ENCODE measurements at regions not wholly inside any gene's neighbourhood (a gene's known extent, or its start where the extent isn't known, plus 50 kb on each side); places are given as distances from the start of the nearest gene placed in this dataset.

DNA sequence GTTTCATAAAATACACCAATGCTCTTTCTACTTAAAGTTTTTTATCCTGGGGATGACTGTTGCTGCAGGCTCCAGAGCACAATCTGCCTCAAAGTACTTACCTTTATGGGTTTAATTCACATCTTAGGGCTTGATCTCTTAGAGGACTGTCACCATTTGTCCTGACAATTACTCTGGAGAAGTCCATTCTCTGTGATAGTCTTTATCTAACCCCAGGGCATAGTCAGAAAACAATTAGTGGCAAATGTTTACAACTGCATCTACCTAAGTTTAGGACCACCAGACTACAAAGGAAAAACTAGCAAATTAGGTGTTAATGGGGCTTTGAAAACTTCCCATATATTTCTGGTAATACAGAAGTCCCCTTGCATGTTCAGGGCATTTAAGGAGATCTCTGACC, 973.5 kb downstream of the JRKL start:
- Mint-ChIP-seq H3K27me3 (no peaks in the 10 kb centered on the region), H3K27ac (no peak overlapping the region), H3K4me3 (no peak overlapping the region), H3K36me3 (ENCODE audit: low read depth) (no peaks in the 10 kb centered on the region), H3K9me3 (peaks cover 8% of the 10 kb centered on the region), H3K4me1 (ENCODE audit: low read depth) (no peaks in the 10 kb centered on the region)

DNA sequence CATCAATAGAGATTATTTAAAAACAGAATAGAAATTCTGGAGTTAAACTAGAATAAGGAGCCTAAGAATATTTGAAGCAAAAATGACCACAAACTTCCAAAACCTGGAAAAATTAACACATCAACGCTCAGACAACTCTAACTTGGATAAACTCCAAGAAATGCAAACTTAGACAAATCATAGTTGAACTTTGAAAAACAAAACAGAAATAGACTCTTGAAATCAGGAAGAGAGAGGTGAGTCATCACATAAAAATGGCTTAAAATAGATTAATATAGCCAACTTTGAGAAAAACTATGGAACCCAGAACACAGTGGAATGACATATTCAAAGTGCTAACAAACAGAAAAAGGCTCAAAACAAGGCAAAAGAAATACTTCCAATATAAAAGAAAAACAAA, 974.2 kb downstream of the JRKL start:
- Mint-ChIP-seq H3K4me1 (ENCODE audit: low read depth) (no peaks in the 10 kb centered on the region), H3K4me3 (no peak overlapping the region), H3K36me3 (ENCODE audit: low read depth) (no peaks in the 10 kb centered on the region), H3K9me3 (peaks cover 15% of the 10 kb centered on the region), H3K27me3 (no peaks in the 10 kb centered on the region), H3K27ac (no peak overlapping the region)

DNA sequence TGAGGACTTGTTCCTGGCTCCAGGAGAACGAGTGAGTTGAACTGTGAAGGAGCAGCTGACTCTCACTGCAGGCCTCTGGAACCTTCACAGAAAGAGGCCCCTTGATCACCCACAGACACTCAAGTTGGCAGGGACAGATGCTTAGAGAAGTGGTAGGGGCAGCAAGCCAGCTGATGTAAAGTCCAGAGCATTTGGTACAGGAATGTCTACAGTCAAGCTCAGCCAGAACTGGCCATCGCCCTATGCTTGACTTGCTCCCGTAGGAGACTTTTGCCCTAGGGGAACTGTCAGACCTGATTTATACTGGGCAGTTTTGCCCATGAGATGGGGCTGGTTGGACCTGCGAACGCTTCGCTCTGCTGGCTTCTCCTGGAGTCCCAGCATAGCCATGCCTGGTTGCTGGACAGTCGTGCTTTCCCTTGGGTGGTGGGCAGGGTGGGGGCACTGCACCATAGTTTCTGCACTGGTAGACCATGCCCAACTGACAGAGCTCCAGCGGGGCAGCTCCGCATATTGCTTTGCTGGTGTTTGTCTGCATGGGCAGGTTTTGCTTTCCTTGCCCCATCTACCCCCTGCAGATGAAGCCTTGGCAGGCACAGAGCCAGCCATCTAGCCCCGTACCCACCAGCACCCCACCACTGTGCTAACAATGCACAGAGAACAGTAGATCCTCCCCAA, 977.7 kb downstream of the JRKL start:
- Mint-ChIP-seq H3K4me3 (no peak overlapping the region), H3K27me3 (no peaks in the 10 kb centered on the region), H3K36me3 (ENCODE audit: low read depth) (no peaks in the 10 kb centered on the region), H3K9me3 (peaks cover 22% of the 10 kb centered on the region), H3K4me1 (ENCODE audit: low read depth) (no peaks in the 10 kb centered on the region), H3K27ac (no peak overlapping the region)

DNA sequence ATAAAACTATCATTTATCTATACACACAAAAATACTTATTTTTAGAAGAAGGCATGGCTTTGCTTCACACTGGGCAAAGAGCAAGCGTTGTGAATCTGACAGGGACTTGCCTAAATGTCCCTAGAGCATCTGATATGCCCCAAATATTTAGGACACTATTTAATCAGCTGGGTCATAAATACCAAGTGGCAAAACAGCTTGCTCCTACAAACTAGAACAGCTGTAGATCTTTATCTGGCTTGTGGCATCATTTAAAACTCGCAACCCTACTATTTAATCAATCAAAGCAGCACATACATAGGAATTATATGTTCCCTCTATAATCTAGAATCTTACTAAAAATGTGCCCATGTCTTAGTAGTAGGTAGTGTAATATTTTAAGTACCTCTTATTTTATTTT, 999.5 kb downstream of the JRKL start:
- Mint-ChIP-seq H3K9me3 (peaks cover 21% of the 10 kb centered on the region), H3K27ac (no peak overlapping the region), H3K36me3 (ENCODE audit: low read depth) (no peaks in the 10 kb centered on the region), H3K4me3 (no peak overlapping the region), H3K4me1 (ENCODE audit: low read depth) (no peaks in the 10 kb centered on the region), H3K27me3 (no peaks in the 10 kb centered on the region)

DNA sequence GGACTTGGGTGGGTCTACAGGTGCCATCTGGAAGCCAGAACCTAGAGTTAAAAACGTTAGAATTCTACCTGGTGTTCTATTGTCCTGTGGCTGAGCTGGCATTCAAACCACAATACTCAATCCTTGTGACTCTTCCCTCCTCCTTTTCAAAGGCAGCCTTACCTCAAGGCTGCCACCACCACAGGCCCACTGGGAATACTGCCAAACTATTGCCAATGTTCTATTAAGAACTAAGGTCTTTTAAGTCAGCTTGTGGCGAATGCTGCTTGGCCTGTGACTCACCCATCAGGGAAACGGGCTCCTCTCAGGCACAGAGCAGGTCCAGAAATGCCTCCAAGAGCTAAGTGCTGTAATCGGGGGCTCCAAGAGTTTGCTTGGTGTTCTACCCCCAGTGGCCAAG, 1008.4 kb downstream of the JRKL start:
- H3K9me3 Mint-ChIP-seq: no peaks in the 10 kb centered on the region
- no peaks in the 10 kb centered on the region for H3K36me3 Mint-ChIP-seq (ENCODE audit: low read depth)
- no peak overlapping the region for H3K4me3 Mint-ChIP-seq
- no peak overlapping the region for H3K27ac Mint-ChIP-seq
- no peaks in the 10 kb centered on the region for H3K27me3 Mint-ChIP-seq
- no peaks in the 10 kb centered on the region for H3K4me1 Mint-ChIP-seq (ENCODE audit: low read depth)

DNA sequence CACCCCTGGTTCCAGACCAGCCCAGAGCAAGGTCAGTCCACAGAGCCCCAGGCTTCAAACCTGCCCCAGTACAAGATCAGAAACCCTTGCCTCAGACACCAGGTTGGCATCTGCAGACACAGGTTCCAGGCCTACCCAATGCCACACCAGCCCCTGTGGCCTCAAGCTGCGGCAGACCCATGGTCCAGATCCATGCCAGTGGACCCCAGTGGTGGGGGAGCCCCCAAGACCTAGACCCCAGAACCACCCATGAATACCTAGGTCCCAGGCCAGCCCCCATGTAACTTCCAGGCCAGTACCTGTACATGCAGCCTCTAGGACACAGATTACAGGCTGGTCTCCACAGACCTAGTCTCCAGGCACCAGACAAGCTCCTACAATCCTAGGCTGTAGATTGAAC, 1019.3 kb downstream of the JRKL start:
- H3K9me3 Mint-ChIP-seq: peaks cover 17% of the 10 kb centered on the region
- no peak overlapping the region for H3K4me3 Mint-ChIP-seq
- H3K36me3 Mint-ChIP-seq (ENCODE audit: low read depth): no peaks in the 10 kb centered on the region
- H3K4me1 Mint-ChIP-seq (ENCODE audit: low read depth): no peaks in the 10 kb centered on the region
- no peak overlapping the region for H3K27ac Mint-ChIP-seq
- H3K27me3 Mint-ChIP-seq: no peaks in the 10 kb centered on the region

DNA sequence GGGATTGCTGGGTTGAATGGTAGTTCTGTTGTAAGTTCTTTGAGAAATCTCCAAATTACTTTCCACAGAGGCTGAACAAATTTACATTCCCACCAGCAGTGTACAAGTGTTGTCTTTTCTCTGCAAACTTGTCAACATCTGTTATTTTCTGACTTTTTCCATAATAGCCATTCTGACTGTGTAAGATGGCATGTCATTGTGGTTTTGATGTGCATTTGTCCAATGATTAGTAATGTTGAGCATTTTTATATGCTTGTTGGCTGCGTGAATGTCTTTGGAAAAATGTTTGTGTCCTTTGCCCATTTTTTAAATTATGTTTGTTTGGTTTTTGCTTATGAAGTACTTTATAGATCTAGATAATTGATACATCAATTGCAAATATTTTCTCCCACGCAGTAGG, 1025.0 kb downstream of the JRKL start:
- H3K36me3 Mint-ChIP-seq (ENCODE audit: low read depth): no peaks in the 10 kb centered on the region
- no peaks in the 10 kb centered on the region for H3K4me1 Mint-ChIP-seq (ENCODE audit: low read depth)
- H3K27ac Mint-ChIP-seq: no peak overlapping the region
- H3K27me3 Mint-ChIP-seq: no peaks in the 10 kb centered on the region
- peaks cover 17% of the 10 kb centered on the region for H3K9me3 Mint-ChIP-seq
- no peak overlapping the region for H3K4me3 Mint-ChIP-seq

DNA sequence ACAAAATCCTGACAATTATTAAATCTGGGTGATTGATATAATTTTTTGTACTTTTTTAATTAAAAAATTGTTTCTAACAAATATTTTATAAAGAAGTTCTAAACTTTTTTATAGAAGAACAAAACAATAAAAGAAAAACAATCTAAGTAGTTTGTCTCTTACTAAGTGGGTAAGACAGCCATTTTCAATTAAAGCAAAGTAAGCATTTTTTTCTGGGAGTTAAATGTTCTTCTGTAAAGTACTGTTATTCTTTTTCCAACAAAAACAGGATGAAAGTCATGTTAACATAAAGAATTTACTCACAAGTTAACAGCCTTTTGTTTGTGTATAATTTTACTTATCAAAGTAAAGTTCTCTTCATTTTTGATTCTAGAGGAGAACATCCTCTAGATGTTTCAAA, 1029.9 kb downstream of the JRKL start:
- no peaks in the 10 kb centered on the region for H3K36me3 Mint-ChIP-seq (ENCODE audit: low read depth)
- H3K27ac Mint-ChIP-seq: no peak overlapping the region
- no peaks in the 10 kb centered on the region for H3K27me3 Mint-ChIP-seq
- no peaks in the 10 kb centered on the region for H3K4me1 Mint-ChIP-seq (ENCODE audit: low read depth)
- H3K4me3 Mint-ChIP-seq: no peak overlapping the region
- H3K9me3 Mint-ChIP-seq: peaks cover 7% of the 10 kb centered on the region

DNA sequence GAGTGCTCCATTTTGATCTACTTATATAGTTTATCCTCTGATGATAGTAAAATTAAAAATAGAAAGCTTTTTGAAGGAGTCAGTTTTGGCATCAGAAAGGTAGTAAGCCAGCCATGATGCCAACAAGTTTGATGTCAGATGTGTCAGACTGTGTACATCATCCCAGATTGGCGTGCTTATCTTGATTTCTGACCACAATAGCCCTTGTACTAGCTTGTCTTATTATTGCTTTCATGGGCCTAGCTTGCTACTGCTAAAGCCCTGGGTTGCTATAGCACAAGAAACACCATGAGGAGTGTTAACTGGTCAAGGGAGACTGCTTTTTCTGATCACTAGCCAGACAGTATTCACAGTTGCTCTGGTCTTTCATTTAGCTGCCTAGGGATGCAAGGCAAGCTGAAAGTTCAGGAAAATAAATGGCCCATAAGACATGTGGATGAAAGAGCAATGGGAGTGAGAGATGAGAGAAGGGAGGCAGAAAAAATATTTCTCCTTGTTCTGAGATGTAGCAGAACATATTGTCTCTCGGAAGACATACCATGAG, 1038.5 kb downstream of the JRKL start:
- Mint-ChIP-seq H3K4me1 (ENCODE audit: low read depth) (no peaks in the 10 kb centered on the region), H3K27ac (no peak overlapping the region), H3K27me3 (no peaks in the 10 kb centered on the region), H3K36me3 (ENCODE audit: low read depth) (no peaks in the 10 kb centered on the region), H3K4me3 (no peak overlapping the region), H3K9me3 (peaks cover 9% of the 10 kb centered on the region)

DNA sequence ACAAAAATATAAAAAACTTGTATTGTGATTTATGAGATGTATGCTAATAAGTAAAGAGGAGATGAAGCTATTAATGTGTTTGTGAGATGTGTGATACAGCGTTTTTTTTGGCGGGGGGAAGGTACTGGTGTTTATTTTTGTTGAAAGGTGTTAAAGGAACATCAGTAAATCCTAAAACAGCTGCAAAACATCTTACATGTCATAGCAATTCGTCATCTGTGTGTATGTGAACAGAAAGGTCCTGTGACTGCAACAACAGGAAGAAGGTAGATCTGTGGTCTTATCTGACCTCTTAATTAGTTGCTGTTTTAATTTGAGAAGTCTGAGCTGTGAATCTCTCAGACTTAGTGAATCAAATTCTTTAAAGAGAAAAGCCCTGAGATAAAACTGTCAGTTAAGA, 1041.1 kb downstream of the JRKL start:
- Mint-ChIP-seq H3K4me1 (ENCODE audit: low read depth) (no peaks in the 10 kb centered on the region), H3K36me3 (ENCODE audit: low read depth) (no peaks in the 10 kb centered on the region), H3K4me3 (no peak overlapping the region), H3K27me3 (no peaks in the 10 kb centered on the region), H3K27ac (no peak overlapping the region), H3K9me3 (peaks cover 14% of the 10 kb centered on the region)

DNA sequence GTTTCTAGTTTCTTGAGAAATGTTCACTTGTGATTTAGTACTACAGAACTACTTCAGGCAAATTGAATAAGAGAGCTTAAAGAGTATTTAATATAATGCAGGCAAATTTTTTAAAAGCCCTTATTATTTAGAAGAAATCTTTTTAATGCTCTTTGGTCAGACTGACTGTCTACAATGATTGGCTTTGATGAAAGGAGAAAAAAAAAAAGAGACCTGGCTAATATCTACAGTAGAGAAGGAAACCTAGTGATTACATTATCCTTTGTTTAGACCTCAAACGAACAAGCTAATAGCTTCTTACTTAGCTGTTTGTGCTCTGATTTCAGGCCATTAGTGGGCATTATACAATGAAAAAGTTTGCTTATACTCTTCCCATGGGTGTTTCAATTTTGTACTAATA, 1043.1 kb downstream of the JRKL start:
- no peaks in the 10 kb centered on the region for H3K4me1 Mint-ChIP-seq (ENCODE audit: low read depth)
- peaks cover 14% of the 10 kb centered on the region for H3K9me3 Mint-ChIP-seq
- H3K27me3 Mint-ChIP-seq: no peaks in the 10 kb centered on the region
- no peaks in the 10 kb centered on the region for H3K36me3 Mint-ChIP-seq (ENCODE audit: low read depth)
- no peak overlapping the region for H3K4me3 Mint-ChIP-seq
- no peak overlapping the region for H3K27ac Mint-ChIP-seq

DNA sequence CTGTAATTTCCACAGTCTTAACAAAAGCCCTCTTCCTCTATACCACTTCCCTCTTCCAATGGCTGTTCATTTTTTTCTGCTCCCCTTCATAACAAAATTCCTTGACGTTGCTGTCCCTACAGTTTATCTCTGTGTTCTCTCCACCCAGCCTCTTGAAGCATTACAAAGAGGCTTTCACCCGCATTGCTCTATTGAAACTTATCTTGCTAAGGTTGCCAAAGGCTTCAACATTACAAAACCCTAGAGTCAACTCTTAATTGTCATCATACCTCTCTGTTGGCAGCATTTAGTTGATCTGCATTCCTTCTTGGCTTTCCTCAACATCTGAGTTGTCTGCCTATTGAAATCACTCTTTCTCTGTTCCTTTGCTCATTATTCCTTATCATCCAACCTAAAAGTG, 1055.7 kb downstream of the JRKL start:
- no peak overlapping the region for H3K27ac Mint-ChIP-seq
- no peaks in the 10 kb centered on the region for H3K36me3 Mint-ChIP-seq (ENCODE audit: low read depth)
- peaks cover 11% of the 10 kb centered on the region for H3K9me3 Mint-ChIP-seq
- H3K4me1 Mint-ChIP-seq (ENCODE audit: low read depth): no peaks in the 10 kb centered on the region
- H3K27me3 Mint-ChIP-seq: no peaks in the 10 kb centered on the region
- H3K4me3 Mint-ChIP-seq: no peak overlapping the region

DNA sequence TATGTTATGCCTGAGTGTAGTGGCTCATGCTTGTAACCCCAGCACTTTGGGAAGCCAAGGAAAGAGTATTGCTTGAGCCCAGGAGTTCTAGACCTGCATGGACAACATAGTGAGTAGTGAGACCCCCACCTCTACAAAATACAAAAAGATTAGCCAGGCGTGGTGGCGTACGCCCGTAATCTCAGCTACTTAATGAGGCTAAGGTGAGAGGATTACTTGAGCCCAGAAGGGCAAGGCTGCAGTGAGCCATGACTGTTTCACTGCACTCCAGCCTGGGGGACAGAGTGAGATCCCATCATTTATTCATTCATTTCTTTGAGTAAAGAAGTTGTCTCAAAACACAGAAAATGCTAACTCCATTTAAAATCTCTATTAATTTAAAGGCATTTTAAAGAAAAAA, 1061.6 kb downstream of the JRKL start:
- Mint-ChIP-seq H3K36me3 (ENCODE audit: low read depth) (no peaks in the 10 kb centered on the region), H3K27ac (no peak overlapping the region), H3K4me3 (no peak overlapping the region), H3K27me3 (no peaks in the 10 kb centered on the region), H3K9me3 (peaks cover 9% of the 10 kb centered on the region), H3K4me1 (ENCODE audit: low read depth) (no peaks in the 10 kb centered on the region)

DNA sequence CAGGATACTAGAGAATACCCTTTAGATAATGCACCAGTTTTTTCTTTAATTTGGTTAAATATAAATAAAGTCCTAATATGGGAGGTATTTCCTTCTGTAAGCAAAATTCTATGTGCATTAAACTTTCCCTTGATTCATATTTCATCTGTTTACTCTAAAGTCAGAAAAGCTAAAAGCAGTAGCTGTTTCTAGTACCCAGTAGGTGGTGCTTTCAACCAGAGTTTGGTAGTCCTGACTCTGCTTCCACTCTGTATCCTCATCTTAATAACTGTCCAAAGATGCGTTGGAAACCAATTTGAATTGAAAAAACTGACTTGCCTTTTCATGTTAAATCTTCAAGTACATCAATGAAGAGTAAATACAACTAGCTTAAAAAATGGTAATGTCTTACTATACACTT, 1065.2 kb downstream of the JRKL start:
- Mint-ChIP-seq H3K4me1 (ENCODE audit: low read depth) (no peaks in the 10 kb centered on the region), H3K27ac (no peak overlapping the region), H3K36me3 (ENCODE audit: low read depth) (no peaks in the 10 kb centered on the region), H3K9me3 (peaks cover 6% of the 10 kb centered on the region), H3K4me3 (no peak overlapping the region), H3K27me3 (no peaks in the 10 kb centered on the region)

DNA sequence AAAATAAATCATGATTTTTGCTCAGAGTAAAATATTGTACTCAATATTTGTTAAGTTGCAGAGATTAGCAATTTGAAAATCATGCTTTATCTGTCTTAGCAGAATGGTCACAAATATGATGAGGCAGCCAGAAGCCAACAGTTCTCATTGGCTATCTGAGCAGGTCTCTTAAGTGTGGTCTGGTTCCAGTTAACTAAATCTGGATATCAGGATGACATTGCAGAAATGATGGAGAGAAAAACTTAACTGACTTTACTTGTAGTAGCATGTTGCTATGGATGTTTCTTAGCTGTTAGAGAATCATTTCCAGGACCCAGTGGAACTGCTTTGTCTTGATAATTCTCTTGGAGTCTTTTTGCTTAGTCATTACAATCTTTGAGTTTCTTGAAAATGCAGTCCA, 1070.3 kb downstream of the JRKL start:
- Mint-ChIP-seq H3K9me3 (peaks cover 12% of the 10 kb centered on the region), H3K27ac (no peak overlapping the region)

More for the DNA sequence above, 1070.3 kb downstream of the JRKL start:
- no peak overlapping the region for H3K4me3 Mint-ChIP-seq
- no peaks in the 10 kb centered on the region for H3K36me3 Mint-ChIP-seq (ENCODE audit: low read depth)
- no peaks in the 10 kb centered on the region for H3K27me3 Mint-ChIP-seq
- no peaks in the 10 kb centered on the region for H3K4me1 Mint-ChIP-seq (ENCODE audit: low read depth)
